ENCODE measurements at regions not wholly inside any gene's neighbourhood (a gene's known extent, or its start where the extent isn't known, plus 50 kb on each side); places are given as distances from the start of the nearest gene placed in this dataset.

GRCh38 chr12:24725616-24726015, 223.3 kb downstream of the BCAT1 start:
- no peaks in the 10 kb centered on the region for H3K4me1 ChIP-seq (replicated peaks in 1 of 2; ENCODE audit: control insufficient read depth in 2 of 2, insufficient read depth in 2 of 2, low read length in 2 of 2)
- ChIA-PET CTCF (ENCODE audit: low intra/inter-chr PET ratio) (no interaction called here), POLR2A (no interaction called here)
- intact Hi-C loops (cut with micrococcal nuclease), result loop anchor here (5.0 kb wide), 2 partner anchors 52 to 123 kb away; no protein-coding TSS in a partner anchor
- no peak overlapping the region for H3K4me3 ChIP-seq
- H3K9ac ChIP-seq (ENCODE audit: insufficient read depth in 1 of 2, low read depth in 2 of 2, low read length in 2 of 2), result no peak overlapping the region
- ATAC-seq (no peak), DNase-seq (ENCODE audit: extremely low read depth in 1 of 4, low spot score in 3 of 4) (no peak), FAIRE-seq (no peak)
- H4K20me1 ChIP-seq (replicated peaks; ENCODE audit: control insufficient read depth, insufficient read depth, low read length), result no peaks in the 10 kb centered on the region
- WGBS (ENCODE audit: insufficient coverage, low coverage, missing lambda C conversion rate), result 73% methylated on average over 1 of the region's 1 CpG
- no peak overlapping the region for H2AFZ ChIP-seq (ENCODE audit: low read depth, low read length)
- BruUV-seq (replicated peaks), result no TSS peak
- no peaks in the 10 kb centered on the region for H3K9me1 ChIP-seq (ENCODE audit: control insufficient read depth, insufficient read depth, low read length)
- no peaks in the 10 kb centered on the region for H3K9me3 ChIP-seq (replicated peaks; ENCODE audit: control insufficient read depth, insufficient read depth, low read depth, low read length)
- H3K36me3 ChIP-seq (ENCODE audit: control insufficient read depth, insufficient read depth, low read length), result no peaks in the 10 kb centered on the region
- no peak for TF ChIP-seq MAFK (IDR thresholded peaks at IDR 0.05; ENCODE audit: low read length)
- no peak for TF ChIP-seq DEAF1 (CRISPR knock-in tag; IDR thresholded peaks at IDR 0.05)
- TF ChIP-seq SOX6 (IDR thresholded peaks at IDR 0.05), result no peak
- no peak for TF ChIP-seq ZNF695 (CRISPR knock-in tag; IDR thresholded peaks at IDR 0.05)
- no peak for TF ChIP-seq TAL1 (IDR thresholded peaks at IDR 0.05)
- H3K27ac ChIP-seq (ENCODE audit: extremely low read depth, low read depth, low read length), result no peak overlapping the region
- H3K4me2 ChIP-seq (ENCODE audit: insufficient read depth, low read length), result no peak overlapping the region
- no peaks in the 10 kb centered on the region for H3K79me2 ChIP-seq (ENCODE audit: control insufficient read depth, insufficient read depth, low read length)
- in situ Hi-C loops (cut with MboI), result no loop called here
- H3K27me3 ChIP-seq (ENCODE audit: control insufficient read depth in 2 of 2, insufficient read depth in 2 of 2, low read length in 2 of 2), result no peaks in the 10 kb centered on the region

GRCh38 chr12:24724814-24725213, 224.1 kb downstream of the BCAT1 start:
- CTCF ChIA-PET (ENCODE audit: low intra/inter-chr PET ratio), result no interaction called here
- 32% methylated on average over 5 of the region's 5 CpGs for WGBS (ENCODE audit: insufficient coverage, low coverage, missing lambda C conversion rate)
- intact Hi-C loops (cut with micrococcal nuclease), result loop anchor here (5.0 kb wide), 2 partner anchors 52 to 123 kb away; no protein-coding TSS in a partner anchor

More at GRCh38 chr12:24724814-24725213, 224.1 kb downstream of the BCAT1 start:
- FAIRE-seq (no peak), ATAC-seq (no peak), DNase-seq (ENCODE audit: extremely low read depth in 1 of 4, low spot score in 3 of 4) (no peak)
- TF ChIP-seq ZNF79 (CRISPR knock-in tag; IDR thresholded peaks at IDR 0.05; ENCODE audit: low read depth), result no peak
- no peak for TF ChIP-seq ATF7 (IDR thresholded peaks at IDR 0.05)
- TF ChIP-seq NR2C2 (CRISPR knock-in tag; IDR thresholded peaks at IDR 0.05), result no peak
- no peak for TF ChIP-seq NR2C2 (tag; IDR thresholded peaks at IDR 0.05)
- no peak for TF ChIP-seq ZC3H4 (CRISPR knock-in tag; IDR thresholded peaks at IDR 0.05; ENCODE audit: borderline replicate concordance)
- no peak for TF ChIP-seq ARID3B (CRISPR knock-in tag; IDR thresholded peaks at IDR 0.05; ENCODE audit: borderline replicate concordance)
- Histone ChIP-seq H3K36me3 (ENCODE audit: control insufficient read depth, insufficient read depth, low read length) (no peaks in the 10 kb centered on the region), H3K4me2 (ENCODE audit: insufficient read depth, low read length) (no peak overlapping the region), H3K9ac (ENCODE audit: insufficient read depth in 1 of 2, low read depth in 2 of 2, low read length in 2 of 2) (no peak overlapping the region), H3K27me3 (ENCODE audit: control insufficient read depth in 2 of 2, insufficient read depth in 2 of 2, low read length in 2 of 2) (no peaks in the 10 kb centered on the region), H3K4me1 (replicated peaks in 1 of 2; ENCODE audit: control insufficient read depth in 2 of 2, insufficient read depth in 2 of 2, low read length in 2 of 2) (no peaks in the 10 kb centered on the region), H3K9me1 (ENCODE audit: control insufficient read depth, insufficient read depth, low read length) (no peaks in the 10 kb centered on the region), H2AFZ (ENCODE audit: low read depth, low read length) (0 out of 2 replicates have a peak overlapping the region, but pooled peaks have one; percentile 2), H3K4me3 (no peak overlapping the region), H3K9me3 (replicated peaks; ENCODE audit: control insufficient read depth, insufficient read depth, low read depth, low read length) (no peaks in the 10 kb centered on the region), H3K79me2 (ENCODE audit: control insufficient read depth, insufficient read depth, low read length) (no peaks in the 10 kb centered on the region), H3K27ac (ENCODE audit: extremely low read depth, low read depth, low read length) (no peak overlapping the region), H4K20me1 (replicated peaks; ENCODE audit: control insufficient read depth, insufficient read depth, low read length) (no peaks in the 10 kb centered on the region)
- in situ Hi-C loops (cut with MboI), result no loop called here
- BruUV-seq (replicated peaks), result no TSS peak
- POLR2A ChIA-PET, result no interaction called here
